CD4-positive, alpha-beta T cell (primary cell): ENCODE measurements at regions not wholly inside any gene's neighbourhood (a gene's known extent, or its start where the extent isn't known, plus 50 kb on each side); places are given as distances from the start of the nearest gene placed in this dataset.

ENCODE experiments used
- ATAC-seq: fragments of 200-7000 bp; cut with Tn5 transposase; one replicate; pipeline ENCODE4 v1.10.0; 2022; ENCODE audit warnings: mild to moderate bottlenecking; ENCODE audit not compliant: poor library complexity
- CTCF ChIA-PET: fragments of 350-600 bp; sonication (Branson Sonifier 250); formaldehyde crosslinking; loops from one replicate; lab custom pipeline; 2021; ENCODE audit warnings: antibody characterized with exemption, inconsistent platforms; lab: Charles Lee
- POLR2A ChIA-PET: fragments of 350-600 bp; sonication (Branson Sonifier 250); formaldehyde crosslinking; loops from one replicate; lab custom pipeline; 2021; ENCODE audit warnings: antibody characterized with exemption, inconsistent platforms; lab: Charles Lee
- DNase-seq, 14 experiments: peaks; one replicate each; pipeline ENCODE4 v3.0.0-alpha.2; 2013 to 2020; ENCODE audit warnings: mixed read lengths in 2 of 14
- H3K27ac ChIP-seq, 2 donors: one replicate each; pipeline versions ENCODE4 v1.5.1 to v1.7.0; 2013; ENCODE audit warnings: low read length in 2 of 2, low read depth in 1 of 2, mild to moderate bottlenecking in 1 of 2
- H3K27me3 ChIP-seq, 2 experiments: 1 replicate in 1 of 2; 2 replicates in 1 of 2; pipeline versions ENCODE4 v1.6.1 to v1.7.0; 2013; ENCODE audit warnings: low read length in 2 of 2, control low read depth in 1 of 2, mild to moderate bottlenecking in 1 of 2, moderate library complexity in 1 of 2; ENCODE audit not compliant: insufficient read depth in 2 of 2, control insufficient read depth in 1 of 2
- H3K36me3 ChIP-seq: one replicate; pipeline ENCODE4 v1.6.1; 2013; ENCODE audit warnings: low read length, control low read depth; ENCODE audit not compliant: insufficient read depth
- H3K4me1 ChIP-seq: one replicate; pipeline ENCODE4 v1.6.1; 2013; ENCODE audit warnings: low read length, control low read depth; ENCODE audit not compliant: insufficient read depth
- H3K4me3 ChIP-seq: one replicate; pipeline ENCODE4 v1.5.1; 2013; ENCODE audit warnings: mild to moderate bottlenecking, low read length, moderate library complexity
- H3K9me3 ChIP-seq, 2 experiments: 1 replicate in 1 of 2; 2 replicates in 1 of 2; pipeline versions ENCODE4 v1.6.1 to v1.7.0; 2013; ENCODE audit warnings: low read length in 2 of 2, mild to moderate bottlenecking in 2 of 2, control low read depth in 1 of 2, moderate library complexity in 1 of 2; ENCODE audit not compliant: control insufficient read depth in 1 of 2, insufficient read depth in 1 of 2
- H3K27ac Mint-ChIP-seq: one replicate; pipeline ENCODE4 v1.8.0; 2020; ENCODE audit warnings: mixed read lengths
- H3K27me3 Mint-ChIP-seq: one replicate; pipeline ENCODE4 v1.8.0; 2021; ENCODE audit warnings: mixed read lengths
- H3K36me3 Mint-ChIP-seq: one replicate; pipeline ENCODE4 v1.8.0; 2021; ENCODE audit warnings: low read depth, mixed read lengths
- H3K4me1 Mint-ChIP-seq: one replicate; pipeline ENCODE4 v1.8.0; 2021; ENCODE audit warnings: low read depth, mixed read lengths
- H3K4me3 Mint-ChIP-seq: one replicate; pipeline ENCODE4 v1.8.0; 2020; ENCODE audit warnings: mild to moderate bottlenecking, mixed read lengths
- H3K9me3 Mint-ChIP-seq: one replicate; pipeline ENCODE4 v1.8.0; 2020; ENCODE audit warnings: mixed read lengths
- intact Hi-C, 2 experiments: fragments of 100-400 bp; cut with DNase I in 1 of 2; cut with micrococcal nuclease in 1 of 2; formaldehyde crosslinking; loops; one replicate each; pipeline versions ENCODE4 v1.15.1 to v1.9.0; 2023 to 2025; cut with DNase I, micrococcal nuclease
- TF ChIP-seq, protein P1 (sequence below): fragments of 200-600 bp; IDR thresholded peaks from one replicate; pipeline ENCODE4 v1.8.0; 2022; ENCODE audit warnings: antibody characterized with exemption, mild to moderate bottlenecking

DNA sequence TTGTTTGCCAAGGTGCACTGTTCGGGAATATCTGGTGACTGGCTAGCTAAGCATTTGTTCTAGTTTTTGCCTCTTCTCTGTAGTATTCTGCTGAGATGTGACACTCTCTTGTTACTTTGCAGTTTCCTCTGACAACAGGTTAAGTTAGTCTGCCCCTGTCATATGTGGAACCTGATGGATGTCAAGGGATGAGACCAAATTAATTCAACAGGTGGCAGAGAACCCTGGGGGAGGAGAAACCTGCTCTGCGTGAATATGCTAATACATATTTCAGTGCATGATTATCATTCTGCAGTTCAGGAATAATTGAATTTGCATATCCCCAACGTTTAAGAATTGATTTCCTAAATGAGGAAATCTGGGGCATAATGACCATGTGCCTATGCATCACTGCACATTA, 777.3 kb downstream of the PDCD6IP start:
- Mint-ChIP-seq H3K36me3 (no peaks in the 10 kb centered on the region), H3K4me3 (no peak overlapping the region), H3K27ac (no peak overlapping the region), H3K9me3 (no peaks in the 10 kb centered on the region), H3K4me1 (no peaks in the 10 kb centered on the region), H3K27me3 (no peaks in the 10 kb centered on the region)
- no peak for ATAC-seq
- H3K27me3 ChIP-seq, result no peaks in the 10 kb centered on the region
- intact Hi-C loops, result no loop called here
- no peaks in the 10 kb centered on the region for H3K4me1 ChIP-seq
- TF ChIP-seq, protein P1, sequence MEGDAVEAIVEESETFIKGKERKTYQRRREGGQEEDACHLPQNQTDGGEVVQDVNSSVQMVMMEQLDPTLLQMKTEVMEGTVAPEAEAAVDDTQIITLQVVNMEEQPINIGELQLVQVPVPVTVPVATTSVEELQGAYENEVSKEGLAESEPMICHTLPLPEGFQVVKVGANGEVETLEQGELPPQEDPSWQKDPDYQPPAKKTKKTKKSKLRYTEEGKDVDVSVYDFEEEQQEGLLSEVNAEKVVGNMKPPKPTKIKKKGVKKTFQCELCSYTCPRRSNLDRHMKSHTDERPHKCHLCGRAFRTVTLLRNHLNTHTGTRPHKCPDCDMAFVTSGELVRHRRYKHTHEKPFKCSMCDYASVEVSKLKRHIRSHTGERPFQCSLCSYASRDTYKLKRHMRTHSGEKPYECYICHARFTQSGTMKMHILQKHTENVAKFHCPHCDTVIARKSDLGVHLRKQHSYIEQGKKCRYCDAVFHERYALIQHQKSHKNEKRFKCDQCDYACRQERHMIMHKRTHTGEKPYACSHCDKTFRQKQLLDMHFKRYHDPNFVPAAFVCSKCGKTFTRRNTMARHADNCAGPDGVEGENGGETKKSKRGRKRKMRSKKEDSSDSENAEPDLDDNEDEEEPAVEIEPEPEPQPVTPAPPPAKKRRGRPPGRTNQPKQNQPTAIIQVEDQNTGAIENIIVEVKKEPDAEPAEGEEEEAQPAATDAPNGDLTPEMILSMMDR, result no peak
- DNase-seq, result no peak
- no peaks in the 10 kb centered on the region for H3K9me3 ChIP-seq
- H3K36me3 ChIP-seq, result no peaks in the 10 kb centered on the region
- CTCF ChIA-PET, result no interaction called here
- no peak overlapping the region for H3K27ac ChIP-seq
- POLR2A ChIA-PET, result no interaction called here
- no peak overlapping the region for H3K4me3 ChIP-seq

DNA sequence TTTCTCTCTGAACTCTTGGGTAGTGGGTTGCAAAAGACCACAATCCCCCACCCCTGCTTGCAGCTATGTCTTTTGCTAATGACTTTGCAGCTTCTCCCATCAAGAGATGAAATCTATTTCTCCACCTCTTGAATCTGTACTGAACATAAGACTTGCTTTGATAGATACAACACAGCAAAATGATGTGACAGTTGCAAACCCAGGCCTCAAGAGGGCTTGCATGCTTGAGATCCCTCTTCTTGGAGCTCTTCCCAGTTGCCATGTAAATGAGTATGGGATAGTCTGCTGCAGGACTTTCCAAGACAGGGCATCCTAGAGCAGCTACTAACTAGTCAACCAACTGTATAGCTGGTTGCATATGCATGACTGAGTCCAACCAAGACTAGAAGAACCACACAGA, 783.6 kb downstream of the PDCD6IP start:
- Mint-ChIP-seq H3K27ac (no peak overlapping the region), H3K27me3 (no peaks in the 10 kb centered on the region), H3K36me3 (no peaks in the 10 kb centered on the region), H3K9me3 (no peaks in the 10 kb centered on the region), H3K4me3 (no peak overlapping the region), H3K4me1 (no peaks in the 10 kb centered on the region)
- no peak for ATAC-seq
- POLR2A ChIA-PET, result no interaction called here
- Histone ChIP-seq H3K4me3 (no peak overlapping the region), H3K9me3 (no peaks in the 10 kb centered on the region), H3K27me3 (no peaks in the 10 kb centered on the region), H3K27ac (no peak overlapping the region), H3K36me3 (no peaks in the 10 kb centered on the region), H3K4me1 (no peaks in the 10 kb centered on the region)
- CTCF ChIA-PET, result no interaction called here
- DNase-seq, result no peak
- intact Hi-C loops, result no loop called here
- TF ChIP-seq, protein P1, result no peak

DNA sequence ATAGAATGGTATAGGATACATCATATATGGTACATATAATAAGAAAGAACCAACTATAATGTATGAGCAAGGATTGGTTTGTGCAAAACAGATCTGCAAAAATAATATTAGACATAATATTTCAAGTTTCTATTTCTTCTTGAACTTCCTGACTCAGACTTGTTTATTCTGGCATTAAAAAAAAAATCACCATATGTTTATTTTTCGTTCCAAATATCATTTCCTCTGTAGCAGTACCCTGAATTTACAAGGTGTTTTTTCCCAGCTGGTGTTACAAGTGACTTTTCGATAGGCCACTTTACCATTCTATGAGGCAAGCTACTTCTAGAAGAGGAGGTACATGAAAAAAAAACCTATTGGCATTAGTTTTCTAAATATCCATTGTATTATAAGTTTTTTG, 785.0 kb downstream of the PDCD6IP start:
- Histone ChIP-seq H3K4me1 (no peaks in the 10 kb centered on the region), H3K36me3 (no peaks in the 10 kb centered on the region), H3K9me3 (no peaks in the 10 kb centered on the region), H3K27ac (no peak overlapping the region), H3K27me3 (no peaks in the 10 kb centered on the region), H3K4me3 (no peak overlapping the region)
- DNase-seq, result no peak
- H3K4me3 Mint-ChIP-seq, result no peak overlapping the region
- no peaks in the 10 kb centered on the region for H3K27me3 Mint-ChIP-seq
- peaks cover 2% of the 10 kb centered on the region for H3K9me3 Mint-ChIP-seq
- intact Hi-C loops, result no loop called here
- ChIA-PET CTCF (no interaction called here), POLR2A (no interaction called here)
- H3K27ac Mint-ChIP-seq, result no peak overlapping the region
- no peaks in the 10 kb centered on the region for H3K4me1 Mint-ChIP-seq
- no peaks in the 10 kb centered on the region for H3K36me3 Mint-ChIP-seq
- no peak for ATAC-seq
- TF ChIP-seq, protein P1, result no peak
